PC-3 (cell line): ENCODE measurements at regions not wholly inside any gene's neighbourhood (a gene's known extent, or its start where the extent isn't known, plus 50 kb on each side); places are given as distances from the start of the nearest gene placed in this dataset.

Experiments used
- CTCF ChIP-seq: fragments of 300-600 bp; sonication (generic); conservative IDR thresholded peaks from 2 replicates; pipeline ENCODE4 v1.5.1; 2017; ENCODE audit warnings: antibody characterized with exemption, low read depth, mild to moderate bottlenecking, low read length
- EZH2 ChIP-seq: fragments of 300-600 bp; sonication (generic); IDR thresholded peaks from one replicate; pipeline ENCODE4 v1.6.1; 2017; ENCODE audit warnings: antibody characterized with exemption, mild to moderate bottlenecking, low read length; ENCODE audit not compliant: unreplicated experiment

GRCh38 chr3:8286086-8286485 is 215.5 kb upstream of the LMCD1 start:
- TF ChIP-seq CTCF (no peak), EZH2 (no peak)
